Iris pigment epithelial cell (primary cell): ENCODE measurements at regions not wholly inside any gene's neighbourhood (a gene's known extent, or its start where the extent isn't known, plus 50 kb on each side); places are given as distances from the start of the nearest gene placed in this dataset.

Experiments used
- DNase-seq: peaks from one replicate; pipeline ENCODE4 v3.0.0-alpha.2; 2011; ENCODE audit warnings: low read depth

DNA sequence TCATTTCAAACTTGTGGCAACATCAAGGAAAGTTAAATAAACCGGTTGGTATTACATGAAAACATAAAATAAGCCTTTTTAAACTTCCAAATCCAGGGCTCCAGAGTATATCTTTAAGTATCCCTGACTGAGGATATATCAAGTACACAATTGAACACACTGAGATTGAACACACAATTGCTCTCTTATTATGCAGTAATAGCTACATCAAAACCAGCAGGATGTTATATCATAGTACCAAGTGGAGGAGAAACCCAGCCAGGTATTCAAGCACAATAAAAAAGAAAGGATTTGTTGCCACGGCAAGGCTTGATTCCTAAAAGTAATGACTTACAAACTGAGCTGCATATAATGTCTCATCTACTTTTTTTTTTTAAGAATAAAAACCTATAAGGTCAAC, 605.8 kb downstream of the SPOCK3 start:
- DNase-seq: no peak

DNA sequence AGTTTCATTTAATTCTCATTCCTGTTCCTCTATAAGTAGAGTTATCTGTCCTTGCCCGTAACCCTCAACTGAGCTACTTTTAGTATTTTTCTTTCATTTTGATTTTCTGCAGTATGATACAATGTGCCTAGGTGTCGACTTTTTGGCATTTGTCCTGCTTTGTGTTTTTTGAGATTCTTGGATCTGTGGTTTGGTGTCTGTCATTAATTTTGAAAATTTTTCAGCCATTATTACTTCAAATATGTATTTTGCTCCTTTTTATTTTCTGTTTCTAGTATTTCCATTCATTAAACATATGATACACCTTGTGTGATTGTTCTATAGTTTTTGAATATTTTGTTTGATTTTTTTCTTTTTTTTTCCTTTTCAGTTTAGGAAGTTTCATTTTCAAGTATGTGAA, 598.9 kb downstream of the SPOCK3 start:
- DNase-seq: no peak

DNA sequence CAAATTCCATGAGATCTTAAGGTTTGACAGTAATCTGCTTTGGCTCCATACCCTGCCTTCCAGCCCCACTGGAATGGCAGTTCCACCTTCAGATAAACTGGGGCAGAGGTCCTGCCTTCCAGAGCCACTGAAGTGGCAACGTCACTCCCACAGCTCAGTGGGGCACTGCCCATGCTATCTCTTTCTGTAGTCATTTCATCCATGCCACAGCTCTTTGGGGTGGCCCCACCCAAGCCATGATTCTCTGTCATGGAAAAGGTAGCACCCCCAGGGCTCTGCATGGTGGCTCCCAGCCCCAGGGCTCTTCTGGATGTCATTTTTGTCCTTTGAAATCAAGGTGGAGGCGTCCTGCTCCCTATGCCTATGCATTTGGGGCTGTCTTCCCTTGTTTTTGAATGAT, 596.5 kb downstream of the SPOCK3 start:
- DNase-seq: no peak

DNA sequence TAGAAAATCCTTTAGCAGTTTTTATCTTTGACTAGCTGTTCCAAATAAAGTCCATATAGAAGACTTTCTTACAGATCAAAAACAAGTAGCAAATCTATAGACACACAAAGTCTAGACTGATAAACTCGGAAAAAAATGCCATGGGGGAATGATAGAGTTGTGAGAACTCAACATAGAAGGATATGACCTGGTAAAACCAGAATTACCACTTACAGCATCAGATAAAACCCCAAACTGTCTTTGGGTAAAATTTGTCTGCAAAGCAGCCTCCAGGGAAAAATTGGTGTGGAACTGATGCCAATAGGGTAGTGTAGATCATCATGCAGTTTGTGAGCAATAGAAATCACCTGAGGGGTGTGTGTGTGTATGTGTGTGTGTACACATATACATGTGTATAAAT, 579.1 kb downstream of the SPOCK3 start:
- no peak for DNase-seq

DNA sequence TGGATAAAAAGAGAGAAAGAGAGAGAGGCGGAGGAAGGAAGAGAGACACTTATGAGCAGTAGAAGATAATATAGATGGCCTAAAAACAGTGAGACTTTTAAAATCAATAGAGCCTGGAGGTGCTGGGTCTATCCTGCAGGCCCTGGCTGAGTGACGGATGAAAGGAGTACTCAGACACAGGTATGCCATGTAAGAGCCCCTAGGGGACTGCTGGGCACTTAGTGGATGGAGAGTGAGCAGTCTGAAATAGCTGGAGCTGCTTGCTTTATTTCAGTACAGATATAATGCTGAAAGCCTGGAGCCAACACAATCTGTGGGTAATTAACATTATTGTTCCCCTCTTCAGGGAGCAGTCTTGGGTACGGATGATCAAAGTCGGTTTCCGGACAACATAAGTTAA, 578.6 kb downstream of the SPOCK3 start:
- DNase-seq: no peak

DNA sequence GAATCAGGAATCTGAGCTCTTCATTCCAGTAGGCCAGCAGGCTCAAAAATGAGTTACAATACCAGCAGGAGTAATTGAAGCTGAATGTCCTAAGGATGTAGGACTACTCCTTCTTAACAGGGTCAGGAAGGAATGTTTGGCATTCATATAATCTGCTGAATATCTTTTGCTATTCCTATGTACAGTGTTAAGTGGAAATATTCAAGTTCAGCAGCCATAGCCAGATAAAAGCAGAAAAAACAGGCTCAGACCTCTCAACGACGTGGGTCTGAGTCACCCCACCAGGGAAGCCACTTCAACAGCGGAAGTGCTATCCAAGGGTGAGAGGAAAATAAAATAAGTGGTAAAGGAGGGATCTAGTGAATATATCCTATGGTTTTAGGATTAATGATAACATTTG, 577.0 kb downstream of the SPOCK3 start:
- peak; percentile 16 for DNase-seq

DNA sequence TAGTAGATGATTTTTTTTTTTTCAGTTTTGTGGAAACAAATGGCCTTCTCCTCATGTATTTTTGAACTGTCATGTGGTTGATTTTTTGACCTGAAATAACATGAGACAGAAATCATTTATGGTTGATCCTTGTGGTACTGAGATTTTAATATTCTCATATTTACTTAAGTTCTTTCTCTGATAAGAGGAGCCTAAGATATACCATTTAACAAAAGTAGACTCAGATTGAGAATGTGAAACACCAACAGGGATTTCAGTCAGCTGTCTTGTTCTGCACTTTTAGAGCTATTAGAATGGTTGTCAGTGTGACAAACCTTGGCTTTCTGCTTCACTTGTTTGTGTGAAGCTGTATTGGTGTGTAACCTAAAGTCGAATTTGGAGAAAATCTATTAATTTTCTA, 575.7 kb downstream of the SPOCK3 start:
- DNase-seq: no peak

DNA sequence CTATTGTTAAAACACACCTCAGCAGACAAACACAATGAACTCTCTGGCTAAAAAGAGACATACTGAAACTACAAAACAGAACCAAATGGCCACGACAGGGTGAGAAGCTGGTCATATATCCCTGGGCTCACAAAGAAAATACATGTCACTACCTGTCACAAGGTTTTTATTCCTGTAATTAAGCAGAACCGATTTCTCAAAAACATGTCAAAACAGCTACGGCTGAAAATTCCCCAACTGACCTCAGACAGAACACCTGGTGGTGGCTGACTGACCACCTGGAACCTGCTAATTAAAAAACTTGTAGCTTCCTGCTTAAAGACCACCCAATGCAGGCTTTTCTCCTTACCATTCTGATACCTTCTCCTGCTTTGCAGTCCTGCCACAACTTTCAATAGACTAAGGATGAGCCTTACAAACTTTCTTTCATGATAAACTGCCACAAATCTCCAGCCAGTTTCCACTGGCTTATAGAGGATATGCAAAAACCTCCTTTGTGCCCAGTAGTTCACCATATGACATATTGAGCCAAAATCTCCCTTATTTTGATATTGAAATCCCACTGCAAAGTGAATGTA, 571.9 kb downstream of the SPOCK3 start:
- DNase-seq: no peak

DNA sequence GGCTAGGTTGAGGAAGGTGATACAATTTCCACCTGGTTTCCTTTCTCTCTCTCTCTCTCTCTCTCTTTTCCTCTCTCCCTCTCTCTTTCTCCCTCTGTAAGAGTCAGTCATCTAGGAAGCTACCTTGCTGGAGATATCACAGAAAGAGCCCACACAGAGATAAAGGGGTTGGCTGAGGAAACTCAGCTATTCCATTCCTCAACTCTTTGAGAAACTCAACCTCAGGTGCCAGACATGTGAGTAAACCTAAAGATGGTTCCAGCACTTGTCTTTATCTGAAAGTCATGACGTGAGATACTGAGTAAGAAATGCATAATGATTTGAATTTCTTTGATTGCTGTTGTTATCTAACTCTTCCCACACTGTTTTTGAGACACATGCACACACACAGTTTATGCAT, 564.0 kb downstream of the SPOCK3 start:
- no peak for DNase-seq

DNA sequence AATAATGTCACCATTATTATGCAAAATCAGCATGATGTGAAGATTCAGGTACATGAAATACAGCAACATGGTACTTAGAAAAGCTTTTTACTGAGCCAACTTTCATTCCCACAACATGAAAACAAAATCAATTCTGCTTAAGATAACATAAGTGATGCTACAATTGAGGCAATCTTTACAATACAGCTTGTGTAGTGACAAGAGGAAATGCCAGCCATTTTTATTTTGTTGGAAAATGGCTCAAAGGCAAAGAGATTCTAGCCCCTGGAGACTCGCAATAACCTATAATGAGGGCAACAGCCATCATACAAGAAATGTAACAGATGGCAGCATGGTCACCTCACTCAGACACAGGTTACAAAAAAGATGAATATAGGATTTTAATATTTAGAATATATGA, 560.4 kb downstream of the SPOCK3 start:
- DNase-seq: no peak

DNA sequence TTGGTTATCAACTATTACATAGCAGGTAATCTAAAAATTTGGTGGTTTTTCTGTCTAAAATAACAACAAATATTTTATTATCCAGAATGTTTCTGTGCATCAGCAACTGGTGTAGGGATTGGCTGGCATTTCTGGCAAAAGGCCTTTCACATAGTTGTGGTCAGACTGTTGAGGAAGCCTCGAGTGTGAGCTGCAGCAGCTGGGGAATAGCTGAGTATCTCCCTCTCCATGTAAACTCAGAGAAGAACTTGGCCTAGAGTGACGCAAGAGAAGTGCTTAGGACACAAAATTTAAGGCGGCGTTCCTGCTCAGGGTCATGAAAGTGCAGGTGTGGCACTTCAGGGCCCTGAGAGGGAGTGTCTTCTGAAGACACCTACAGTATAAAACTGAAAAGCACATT, 558.9 kb downstream of the SPOCK3 start:
- DNase-seq: peak; percentile 59

DNA sequence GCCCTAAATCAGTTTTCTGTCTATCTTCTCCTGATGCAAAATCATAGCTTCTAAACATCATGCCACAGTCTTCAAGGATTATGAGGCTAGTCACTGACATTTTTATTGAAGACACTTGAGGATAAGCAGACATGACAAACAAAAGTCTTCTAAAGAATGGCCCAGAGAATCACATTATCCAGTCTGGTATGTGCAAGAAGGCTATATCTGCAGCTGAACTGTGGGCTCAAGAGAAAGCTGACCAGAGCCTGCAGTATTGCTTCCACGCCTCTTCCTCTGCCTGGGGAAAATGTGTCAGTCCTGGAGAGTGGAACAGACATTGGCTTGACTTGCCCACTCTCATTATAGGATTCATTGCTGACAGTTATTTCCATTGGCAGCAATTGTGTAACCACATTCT, 553.5 kb downstream of the SPOCK3 start:
- DNase-seq: no peak

DNA sequence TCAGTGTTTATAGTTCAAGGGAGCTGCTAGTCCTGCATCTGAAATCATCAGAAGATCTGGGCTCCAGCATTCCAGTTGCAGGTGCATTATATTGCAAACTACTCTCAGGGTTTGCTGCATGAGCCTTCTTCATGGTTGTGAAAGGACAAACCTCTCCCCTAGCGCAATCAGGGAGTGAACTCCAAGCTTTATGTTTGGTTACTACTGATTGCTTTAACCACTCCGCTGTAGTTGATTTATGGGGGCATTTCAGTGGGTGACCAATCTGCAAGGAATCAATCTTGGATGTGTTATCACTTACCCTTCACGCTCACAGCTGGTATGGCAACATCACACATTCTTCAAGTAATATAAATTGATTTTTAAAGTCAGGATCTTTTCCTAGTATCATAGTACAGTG, 552.1 kb downstream of the SPOCK3 start:
- DNase-seq: no peak
